GM23338 (cell line): ENCODE measurements at regions not wholly inside any gene's neighbourhood (a gene's known extent, or its start where the extent isn't known, plus 50 kb on each side); places are given as distances from the start of the nearest gene placed in this dataset.

Experiments used
- ATAC-seq: fragments of 200-7000 bp; cut with Tn5 transposase; 3 replicates; pipeline ENCODE4 v1.9.1; 2020
- DNase-seq: peaks from one replicate; pipeline ENCODE4 v3.0.0-alpha.2; 2015; ENCODE audit warnings: low spot score
- H2AFZ ChIP-seq: fragments of 200-600 bp; sonication (generic); 2 replicates; pipeline ENCODE4 v1.8.0; 2016; ENCODE audit warnings: antibody characterized with exemption, mild to moderate bottlenecking, moderate library complexity
- H3F3A ChIP-seq: fragments of 200-600 bp; sonication (generic); replicated peaks from 2 replicates; pipeline ENCODE4 v1.8.0; 2017; ENCODE audit warnings: antibody characterized with exemption, mixed run types, low read depth
- H3K27ac ChIP-seq: fragments of 200-600 bp; sonication (generic); 2 replicates; pipeline ENCODE4 v1.6.1; 2016; ENCODE audit warnings: low read depth
- H3K27me3 ChIP-seq: fragments of 200-600 bp; sonication (generic); 2 replicates; pipeline ENCODE4 v1.8.0; 2016; ENCODE audit warnings: mild to moderate bottlenecking, mixed run types, moderate library complexity; ENCODE audit not compliant: insufficient read depth
- H3K36me3 ChIP-seq: fragments of 200-600 bp; sonication (generic); 2 replicates; pipeline ENCODE4 v1.8.0; 2016; ENCODE audit warnings: mild to moderate bottlenecking; ENCODE audit not compliant: insufficient read depth
- H3K4me1 ChIP-seq: fragments of 200-600 bp; sonication (generic); 2 replicates; pipeline ENCODE4 v1.8.0; 2016; ENCODE audit warnings: mild to moderate bottlenecking, moderate library complexity; ENCODE audit not compliant: insufficient read depth
- H3K4me2 ChIP-seq: fragments of 200-600 bp; sonication (generic); 2 replicates; pipeline ENCODE4 v1.7.1; 2017; ENCODE audit warnings: mixed run types
- H3K4me3 ChIP-seq: fragments of 200-600 bp; sonication (generic); 2 replicates; pipeline ENCODE4 v1.6.1; 2016; ENCODE audit warnings: mixed run types
- H3K79me2 ChIP-seq: fragments of 200-600 bp; sonication (generic); replicated peaks from 2 replicates; pipeline ENCODE4 v1.8.0; 2017; ENCODE audit warnings: mild to moderate bottlenecking; ENCODE audit not compliant: insufficient read depth
- H3K9me2 ChIP-seq: fragments of 200-600 bp; sonication (generic); 2 replicates; pipeline ENCODE4 v1.8.0; 2017; ENCODE audit not compliant: insufficient read depth
- H4K20me1 ChIP-seq: fragments of 200-600 bp; sonication (generic); replicated peaks from 2 replicates; pipeline ENCODE4 v1.8.0; 2017; ENCODE audit warnings: mild to moderate bottlenecking; ENCODE audit not compliant: insufficient read depth
- H3K27ac Mint-ChIP-seq: 2 replicates; pipeline ENCODE4 v1.8.0; 2020; ENCODE audit warnings: inconsistent platforms, mild to moderate bottlenecking, moderate library complexity, mixed read lengths
- H3K27me3 Mint-ChIP-seq: 3 replicates; pipeline ENCODE4 v1.8.0; 2022; ENCODE audit warnings: low read depth, mild to moderate bottlenecking, moderate library complexity, mixed read lengths, inconsistent platforms; ENCODE audit not compliant: insufficient read depth, poor library complexity
- H3K36me3 Mint-ChIP-seq: 3 replicates; pipeline ENCODE4 v1.8.0; 2021; ENCODE audit warnings: low read depth, mild to moderate bottlenecking, inconsistent platforms, moderate library complexity, mixed read lengths
- H3K4me1 Mint-ChIP-seq: 3 replicates; pipeline ENCODE4 v1.8.0; 2020; ENCODE audit warnings: mild to moderate bottlenecking, inconsistent platforms, mixed read lengths
- H3K4me3 Mint-ChIP-seq: 3 replicates; pipeline ENCODE4 v1.8.0; 2021; ENCODE audit warnings: moderate library complexity, mild to moderate bottlenecking, inconsistent platforms, mixed read lengths
- H3K9me3 Mint-ChIP-seq: 3 replicates; pipeline ENCODE4 v1.8.0; 2020; ENCODE audit warnings: moderate library complexity, mild to moderate bottlenecking, inconsistent platforms, mixed read lengths
- CREB1 ChIP-seq: fragments of 250-450 bp; sonication (Bioruptor Pico); IDR thresholded peaks from 2 replicates; pipeline ENCODE4 v1.5.0; 2020; ENCODE audit warnings: low read depth, mild to moderate bottlenecking, moderate library complexity
- EZH2 ChIP-seq: fragments of 200-600 bp; sonication (generic); IDR thresholded peaks from one replicate; pipeline ENCODE4 v1.8.0; 2017; ENCODE audit warnings: antibody characterized with exemption, mild to moderate bottlenecking, low read depth; ENCODE audit not compliant: unreplicated experiment
- EZH2phosphoT487 ChIP-seq: fragments of 200-600 bp; sonication (generic); IDR thresholded peaks from one replicate; pipeline ENCODE4 v1.8.1; 2018; ENCODE audit warnings: antibody characterized with exemption; ENCODE audit not compliant: unreplicated experiment
- JUNB ChIP-seq: IDR thresholded peaks from one replicate; pipeline ENCODE4 v1.6.1; 2016; ENCODE audit warnings: antibody characterized with exemption; ENCODE audit not compliant: unreplicated experiment
- NANOG ChIP-seq: IDR thresholded peaks from 2 replicates; pipeline ENCODE4 v1.6.1; 2016; ENCODE audit warnings: antibody characterized with exemption, borderline replicate concordance
- POLR2AphosphoS5 ChIP-seq: IDR thresholded peaks from 2 replicates; pipeline ENCODE4 v1.6.1; 2016; ENCODE audit warnings: antibody characterized with exemption, low read depth
- STAT1 ChIP-seq: IDR thresholded peaks from one replicate; pipeline ENCODE4 v1.6.1; 2016; ENCODE audit warnings: antibody characterized with exemption; ENCODE audit not compliant: unreplicated experiment
- ZNF114 ChIP-seq: fragments of 250-450 bp; sonication (Bioruptor Pico); IDR thresholded peaks from 2 replicates; pipeline ENCODE4 v1.5.0; 2020; ENCODE audit warnings: mild to moderate bottlenecking, moderate library complexity
- ZNF331 ChIP-seq: fragments of 250-450 bp; sonication (Bioruptor Pico); IDR thresholded peaks from 2 replicates; pipeline ENCODE4 v1.5.0; 2020; ENCODE audit warnings: low read depth, mild to moderate bottlenecking, moderate library complexity
- TF ChIP-seq, protein P1 (sequence below): IDR thresholded peaks from one replicate; pipeline ENCODE4 v1.6.1; 2018; ENCODE audit warnings: antibody characterized with exemption; ENCODE audit not compliant: unreplicated experiment
- TF ChIP-seq, protein P2 (sequence below): fragments of 250-450 bp; sonication (Bioruptor Pico); IDR thresholded peaks from 2 replicates; pipeline ENCODE4 v1.5.0; 2020; ENCODE audit warnings: mild to moderate bottlenecking, moderate library complexity
- TF ChIP-seq, protein P3 (sequence below): IDR thresholded peaks from 2 replicates; pipeline ENCODE4 v1.6.1; 2016; ENCODE audit warnings: antibody characterized with exemption
- TF ChIP-seq, protein P4 (sequence below), 2 experiments: fragments of 200-600 bp in 1 of 2; sonication (generic) in 1 of 2; conservative IDR thresholded peaks; 2 replicates each; pipeline versions ENCODE4 v1.5.1 to v1.6.1; 2016 to 2017; ENCODE audit warnings: antibody characterized with exemption in 2 of 2, low read depth in 2 of 2, mild to moderate bottlenecking in 2 of 2, moderate library complexity in 1 of 2

DNA sequence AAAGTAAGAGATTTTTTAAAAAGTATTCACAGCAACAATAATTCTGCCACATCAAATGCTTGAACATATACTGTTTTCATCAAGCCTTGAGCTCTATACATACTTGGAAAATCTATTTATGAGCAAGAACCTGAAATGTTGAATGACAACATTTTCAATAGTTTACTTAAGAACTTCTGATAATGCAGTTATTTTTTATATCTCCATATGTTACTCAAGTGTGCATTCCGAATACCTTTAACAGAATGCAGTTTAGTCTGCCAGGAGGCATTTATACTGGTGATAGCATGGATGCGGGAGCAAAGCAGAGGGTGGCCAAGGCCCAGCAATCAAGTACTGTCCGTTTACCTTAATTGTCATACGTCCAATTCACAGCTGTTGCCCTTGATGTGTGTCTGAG lies 589.5 kb downstream of the KCTD12 start:
- H3K4me1 ChIP-seq = no peaks in the 10 kb centered on the region
- no peak overlapping the region for H3K4me3 ChIP-seq
- no peak for TF ChIP-seq ZNF331 (CRISPR knock-in tag)
- TF ChIP-seq JUNB = no peak
- no peak for TF ChIP-seq STAT1
- TF ChIP-seq NANOG = no peak
- TF ChIP-seq POLR2AphosphoS5 = no peak
- TF ChIP-seq, protein P1, sequence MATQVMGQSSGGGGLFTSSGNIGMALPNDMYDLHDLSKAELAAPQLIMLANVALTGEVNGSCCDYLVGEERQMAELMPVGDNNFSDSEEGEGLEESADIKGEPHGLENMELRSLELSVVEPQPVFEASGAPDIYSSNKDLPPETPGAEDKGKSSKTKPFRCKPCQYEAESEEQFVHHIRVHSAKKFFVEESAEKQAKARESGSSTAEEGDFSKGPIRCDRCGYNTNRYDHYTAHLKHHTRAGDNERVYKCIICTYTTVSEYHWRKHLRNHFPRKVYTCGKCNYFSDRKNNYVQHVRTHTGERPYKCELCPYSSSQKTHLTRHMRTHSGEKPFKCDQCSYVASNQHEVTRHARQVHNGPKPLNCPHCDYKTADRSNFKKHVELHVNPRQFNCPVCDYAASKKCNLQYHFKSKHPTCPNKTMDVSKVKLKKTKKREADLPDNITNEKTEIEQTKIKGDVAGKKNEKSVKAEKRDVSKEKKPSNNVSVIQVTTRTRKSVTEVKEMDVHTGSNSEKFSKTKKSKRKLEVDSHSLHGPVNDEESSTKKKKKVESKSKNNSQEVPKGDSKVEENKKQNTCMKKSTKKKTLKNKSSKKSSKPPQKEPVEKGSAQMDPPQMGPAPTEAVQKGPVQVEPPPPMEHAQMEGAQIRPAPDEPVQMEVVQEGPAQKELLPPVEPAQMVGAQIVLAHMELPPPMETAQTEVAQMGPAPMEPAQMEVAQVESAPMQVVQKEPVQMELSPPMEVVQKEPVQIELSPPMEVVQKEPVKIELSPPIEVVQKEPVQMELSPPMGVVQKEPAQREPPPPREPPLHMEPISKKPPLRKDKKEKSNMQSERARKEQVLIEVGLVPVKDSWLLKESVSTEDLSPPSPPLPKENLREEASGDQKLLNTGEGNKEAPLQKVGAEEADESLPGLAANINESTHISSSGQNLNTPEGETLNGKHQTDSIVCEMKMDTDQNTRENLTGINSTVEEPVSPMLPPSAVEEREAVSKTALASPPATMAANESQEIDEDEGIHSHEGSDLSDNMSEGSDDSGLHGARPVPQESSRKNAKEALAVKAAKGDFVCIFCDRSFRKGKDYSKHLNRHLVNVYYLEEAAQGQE = no peak
- TF ChIP-seq, protein P2, sequence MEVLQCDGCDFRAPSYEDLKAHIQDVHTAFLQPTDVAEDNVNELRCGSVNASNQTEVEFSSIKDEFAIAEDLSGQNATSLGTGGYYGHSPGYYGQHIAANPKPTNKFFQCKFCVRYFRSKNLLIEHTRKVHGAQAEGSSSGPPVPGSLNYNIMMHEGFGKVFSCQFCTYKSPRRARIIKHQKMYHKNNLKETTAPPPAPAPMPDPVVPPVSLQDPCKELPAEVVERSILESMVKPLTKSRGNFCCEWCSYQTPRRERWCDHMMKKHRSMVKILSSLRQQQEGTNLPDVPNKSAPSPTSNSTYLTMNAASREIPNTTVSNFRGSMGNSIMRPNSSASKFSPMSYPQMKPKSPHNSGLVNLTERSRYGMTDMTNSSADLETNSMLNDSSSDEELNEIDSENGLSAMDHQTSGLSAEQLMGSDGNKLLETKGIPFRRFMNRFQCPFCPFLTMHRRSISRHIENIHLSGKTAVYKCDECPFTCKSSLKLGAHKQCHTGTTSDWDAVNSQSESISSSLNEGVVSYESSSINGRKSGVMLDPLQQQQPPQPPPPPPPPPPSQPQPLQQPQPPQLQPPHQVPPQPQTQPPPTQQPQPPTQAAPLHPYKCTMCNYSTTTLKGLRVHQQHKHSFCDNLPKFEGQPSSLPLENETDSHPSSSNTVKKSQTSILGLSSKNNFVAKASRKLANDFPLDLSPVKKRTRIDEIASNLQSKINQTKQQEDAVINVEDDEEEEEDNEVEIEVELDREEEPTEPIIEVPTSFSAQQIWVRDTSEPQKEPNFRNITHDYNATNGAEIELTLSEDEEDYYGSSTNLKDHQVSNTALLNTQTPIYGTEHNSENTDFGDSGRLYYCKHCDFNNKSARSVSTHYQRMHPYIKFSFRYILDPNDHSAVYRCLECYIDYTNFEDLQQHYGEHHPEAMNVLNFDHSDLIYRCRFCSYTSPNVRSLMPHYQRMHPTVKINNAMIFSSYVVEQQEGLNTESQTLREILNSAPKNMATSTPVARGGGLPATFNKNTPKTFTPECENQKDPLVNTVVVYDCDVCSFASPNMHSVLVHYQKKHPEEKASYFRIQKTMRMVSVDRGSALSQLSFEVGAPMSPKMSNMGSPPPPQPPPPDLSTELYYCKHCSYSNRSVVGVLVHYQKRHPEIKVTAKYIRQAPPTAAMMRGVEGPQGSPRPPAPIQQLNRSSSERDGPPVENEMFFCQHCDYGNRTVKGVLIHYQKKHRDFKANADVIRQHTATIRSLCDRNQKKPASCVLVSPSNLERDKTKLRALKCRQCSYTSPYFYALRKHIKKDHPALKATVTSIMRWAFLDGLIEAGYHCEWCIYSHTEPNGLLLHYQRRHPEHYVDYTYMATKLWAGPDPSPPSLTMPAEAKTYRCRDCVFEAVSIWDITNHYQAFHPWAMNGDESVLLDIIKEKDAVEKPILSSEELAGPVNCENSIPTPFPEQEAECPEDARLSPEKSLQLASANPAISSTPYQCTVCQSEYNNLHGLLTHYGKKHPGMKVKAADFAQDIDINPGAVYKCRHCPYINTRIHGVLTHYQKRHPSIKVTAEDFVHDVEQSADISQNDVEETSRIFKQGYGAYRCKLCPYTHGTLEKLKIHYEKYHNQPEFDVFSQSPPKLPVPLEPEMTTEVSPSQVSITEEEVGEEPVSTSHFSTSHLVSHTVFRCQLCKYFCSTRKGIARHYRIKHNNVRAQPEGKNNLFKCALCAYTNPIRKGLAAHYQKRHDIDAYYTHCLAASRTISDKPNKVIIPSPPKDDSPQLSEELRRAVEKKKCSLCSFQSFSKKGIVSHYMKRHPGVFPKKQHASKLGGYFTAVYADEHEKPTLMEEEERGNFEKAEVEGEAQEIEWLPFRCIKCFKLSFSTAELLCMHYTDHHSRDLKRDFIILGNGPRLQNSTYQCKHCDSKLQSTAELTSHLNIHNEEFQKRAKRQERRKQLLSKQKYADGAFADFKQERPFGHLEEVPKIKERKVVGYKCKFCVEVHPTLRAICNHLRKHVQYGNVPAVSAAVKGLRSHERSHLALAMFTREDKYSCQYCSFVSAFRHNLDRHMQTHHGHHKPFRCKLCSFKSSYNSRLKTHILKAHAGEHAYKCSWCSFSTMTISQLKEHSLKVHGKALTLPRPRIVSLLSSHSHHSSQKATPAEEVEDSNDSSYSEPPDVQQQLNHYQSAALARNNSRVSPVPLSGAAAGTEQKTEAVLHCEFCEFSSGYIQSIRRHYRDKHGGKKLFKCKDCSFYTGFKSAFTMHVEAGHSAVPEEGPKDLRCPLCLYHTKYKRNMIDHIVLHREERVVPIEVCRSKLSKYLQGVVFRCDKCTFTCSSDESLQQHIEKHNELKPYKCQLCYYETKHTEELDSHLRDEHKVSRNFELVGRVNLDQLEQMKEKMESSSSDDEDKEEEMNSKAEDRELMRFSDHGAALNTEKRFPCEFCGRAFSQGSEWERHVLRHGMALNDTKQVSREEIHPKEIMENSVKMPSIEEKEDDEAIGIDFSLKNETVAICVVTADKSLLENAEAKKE (CRISPR knock-in tag) = no peak
- TF ChIP-seq CREB1 (CRISPR knock-in tag) = no peak
- TF ChIP-seq EZH2 = no peak
- no peak for TF ChIP-seq EZH2phosphoT487
- TF ChIP-seq, protein P3, sequence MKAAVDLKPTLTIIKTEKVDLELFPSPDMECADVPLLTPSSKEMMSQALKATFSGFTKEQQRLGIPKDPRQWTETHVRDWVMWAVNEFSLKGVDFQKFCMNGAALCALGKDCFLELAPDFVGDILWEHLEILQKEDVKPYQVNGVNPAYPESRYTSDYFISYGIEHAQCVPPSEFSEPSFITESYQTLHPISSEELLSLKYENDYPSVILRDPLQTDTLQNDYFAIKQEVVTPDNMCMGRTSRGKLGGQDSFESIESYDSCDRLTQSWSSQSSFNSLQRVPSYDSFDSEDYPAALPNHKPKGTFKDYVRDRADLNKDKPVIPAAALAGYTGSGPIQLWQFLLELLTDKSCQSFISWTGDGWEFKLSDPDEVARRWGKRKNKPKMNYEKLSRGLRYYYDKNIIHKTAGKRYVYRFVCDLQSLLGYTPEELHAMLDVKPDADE = no peak
- TF ChIP-seq ZNF114 (CRISPR knock-in tag) = no peak
- TF ChIP-seq, protein P4, sequence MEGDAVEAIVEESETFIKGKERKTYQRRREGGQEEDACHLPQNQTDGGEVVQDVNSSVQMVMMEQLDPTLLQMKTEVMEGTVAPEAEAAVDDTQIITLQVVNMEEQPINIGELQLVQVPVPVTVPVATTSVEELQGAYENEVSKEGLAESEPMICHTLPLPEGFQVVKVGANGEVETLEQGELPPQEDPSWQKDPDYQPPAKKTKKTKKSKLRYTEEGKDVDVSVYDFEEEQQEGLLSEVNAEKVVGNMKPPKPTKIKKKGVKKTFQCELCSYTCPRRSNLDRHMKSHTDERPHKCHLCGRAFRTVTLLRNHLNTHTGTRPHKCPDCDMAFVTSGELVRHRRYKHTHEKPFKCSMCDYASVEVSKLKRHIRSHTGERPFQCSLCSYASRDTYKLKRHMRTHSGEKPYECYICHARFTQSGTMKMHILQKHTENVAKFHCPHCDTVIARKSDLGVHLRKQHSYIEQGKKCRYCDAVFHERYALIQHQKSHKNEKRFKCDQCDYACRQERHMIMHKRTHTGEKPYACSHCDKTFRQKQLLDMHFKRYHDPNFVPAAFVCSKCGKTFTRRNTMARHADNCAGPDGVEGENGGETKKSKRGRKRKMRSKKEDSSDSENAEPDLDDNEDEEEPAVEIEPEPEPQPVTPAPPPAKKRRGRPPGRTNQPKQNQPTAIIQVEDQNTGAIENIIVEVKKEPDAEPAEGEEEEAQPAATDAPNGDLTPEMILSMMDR (conservative IDR thresholded peaks at IDR 0.05; ENCODE audit: low read depth in 2 of 2) = no peak
- DNase-seq (no peak), ATAC-seq (no peak)
- H3K79me2 ChIP-seq = no peaks in the 10 kb centered on the region
- Mint-ChIP-seq H3K36me3 (peaks cover 11% of the 10 kb centered on the region; the same call in 2 of the 3 replicates), H3K27me3 (peaks cover 4% of the 10 kb centered on the region), H3K4me3 (no peak overlapping the region), H3K9me3 (peaks cover 8% of the 10 kb centered on the region), H3K27ac (no peak overlapping the region), H3K4me1 (no peaks in the 10 kb centered on the region)
- no peaks in the 10 kb centered on the region for H3K27me3 ChIP-seq
- H3K9me2 ChIP-seq = no peaks in the 10 kb centered on the region
- H3K4me2 ChIP-seq = no peak overlapping the region
- H4K20me1 ChIP-seq = no peaks in the 10 kb centered on the region
- no peak overlapping the region for H3K27ac ChIP-seq
- H2AFZ ChIP-seq = no peak overlapping the region
- H3F3A ChIP-seq = no peaks in the 10 kb centered on the region
- no peaks in the 10 kb centered on the region for H3K36me3 ChIP-seq
